ENCODE measurements at regions not wholly inside any gene's neighbourhood (a gene's known extent, or its start where the extent isn't known, plus 50 kb on each side); places are given as distances from the start of the nearest gene placed in this dataset. TPM values are rescaled to one million over a fixed set of nuclear protein-coding genes. Genes with fewer than 3 reads are reported as not detected.

GRCh38 chr4:147423229-147423628 lies 57.7 kb upstream of the EDNRA start:
- H3K27me3 Mint-ChIP-seq (ENCODE audit: low read depth) = no peaks in the 10 kb centered on the region
- TF ChIP-seq CTCF (conservative IDR thresholded peaks at IDR 0.05) = no peak
- no peaks in the 10 kb centered on the region for H3K36me3 Mint-ChIP-seq (ENCODE audit: low read depth)
- no peak for DNase-seq (ENCODE audit: low read depth, low spot score)
- no peaks in the 10 kb centered on the region for H3K4me1 Mint-ChIP-seq
- H3K4me3 Mint-ChIP-seq = no peak overlapping the region
- no peaks in the 10 kb centered on the region for H3K9me3 Mint-ChIP-seq
- no peak overlapping the region for H3K27ac Mint-ChIP-seq (ENCODE audit: unreplicated experiment)

- Mint-ChIP-seq H3K4me1 (no peaks in the 10 kb centered on the region), H3K36me3 (ENCODE audit: low read depth) (no peaks in the 10 kb centered on the region), H3K4me3 (no peak overlapping the region), H3K27ac (ENCODE audit: unreplicated experiment) (no peak overlapping the region), H3K9me3 (no peaks in the 10 kb centered on the region), H3K27me3 (ENCODE audit: low read depth) (no peaks in the 10 kb centered on the region)
- TF ChIP-seq CTCF (conservative IDR thresholded peaks at IDR 0.05) = no peak
- no peak for DNase-seq (ENCODE audit: low read depth, low spot score)
Measured at GRCh38 chr4:147425019-147425418, 55.9 kb upstream of the EDNRA start.

- no peaks in the 10 kb centered on the region for H3K4me1 Mint-ChIP-seq
- H3K27me3 Mint-ChIP-seq (ENCODE audit: low read depth) = no peaks in the 10 kb centered on the region
- no peak overlapping the region for H3K4me3 Mint-ChIP-seq
- H3K9me3 Mint-ChIP-seq = peaks cover 7% of the 10 kb centered on the region
- no peak overlapping the region for H3K27ac Mint-ChIP-seq (ENCODE audit: unreplicated experiment)
- no peak for DNase-seq (ENCODE audit: low read depth, low spot score)
- TF ChIP-seq CTCF (conservative IDR thresholded peaks at IDR 0.05) = no peak
- peaks cover 3% of the 10 kb centered on the region for H3K36me3 Mint-ChIP-seq (ENCODE audit: low read depth)
Measured at GRCh38 chr4:147428583-147428982, 52.3 kb upstream of the EDNRA start.

GRCh38 chr4:147430111-147430510 lies 50.8 kb upstream of the EDNRA start:
- Mint-ChIP-seq H3K9me3 (peaks cover 9% of the 10 kb centered on the region), H3K36me3 (ENCODE audit: low read depth) (peaks cover 3% of the 10 kb centered on the region), H3K27ac (ENCODE audit: unreplicated experiment) (no peak overlapping the region), H3K27me3 (ENCODE audit: low read depth) (no peaks in the 10 kb centered on the region), H3K4me3 (no peak overlapping the region), H3K4me1 (peaks cover 4% of the 10 kb centered on the region)
- no peak for DNase-seq (ENCODE audit: low read depth, low spot score)
- TF ChIP-seq CTCF (conservative IDR thresholded peaks at IDR 0.05) = no peak

Small RNAs in the stretch of these regions (microRNA-seq; reads per million reads assigned to microRNA genes)
- gene MIR548G = not detected
